ENCODE measurements at regions not wholly inside any gene's neighbourhood (a gene's known extent, or its start where the extent isn't known, plus 50 kb on each side); places are given as distances from the start of the nearest gene placed in this dataset.
"Not testable (repeated sequence)": the region's sequence is repeated elsewhere in the genome, so short reads cannot be mapped to it uniquely, and the experiment has no call there.

DNA sequence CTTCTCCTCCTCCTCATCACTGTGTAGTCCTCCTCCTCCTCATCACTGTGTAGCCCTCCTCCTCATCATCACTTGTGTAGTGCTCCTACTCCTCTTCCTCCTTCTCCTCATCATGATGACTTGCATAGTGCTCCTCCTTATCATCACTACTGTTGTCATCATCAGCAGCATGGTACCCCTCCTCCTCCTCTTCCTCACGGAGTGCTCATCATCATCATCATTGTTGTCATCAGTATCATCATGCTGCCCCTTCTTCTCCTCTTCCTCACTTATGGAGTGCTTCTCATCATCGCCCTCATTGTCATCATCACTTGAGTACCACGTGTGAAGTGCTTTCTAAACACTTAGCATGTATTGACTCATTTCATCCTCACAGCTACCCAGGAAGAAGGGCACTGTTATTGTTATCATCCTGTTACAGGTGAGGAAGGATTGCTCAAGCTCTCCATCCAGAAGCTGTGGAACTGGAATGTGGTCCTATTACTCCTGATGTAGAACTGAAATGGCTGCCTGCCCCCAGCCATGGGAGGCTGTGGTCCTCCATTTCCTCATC lies 122.8 kb upstream of the SHH start:
- TF ChIP-seq, protein P1, sequence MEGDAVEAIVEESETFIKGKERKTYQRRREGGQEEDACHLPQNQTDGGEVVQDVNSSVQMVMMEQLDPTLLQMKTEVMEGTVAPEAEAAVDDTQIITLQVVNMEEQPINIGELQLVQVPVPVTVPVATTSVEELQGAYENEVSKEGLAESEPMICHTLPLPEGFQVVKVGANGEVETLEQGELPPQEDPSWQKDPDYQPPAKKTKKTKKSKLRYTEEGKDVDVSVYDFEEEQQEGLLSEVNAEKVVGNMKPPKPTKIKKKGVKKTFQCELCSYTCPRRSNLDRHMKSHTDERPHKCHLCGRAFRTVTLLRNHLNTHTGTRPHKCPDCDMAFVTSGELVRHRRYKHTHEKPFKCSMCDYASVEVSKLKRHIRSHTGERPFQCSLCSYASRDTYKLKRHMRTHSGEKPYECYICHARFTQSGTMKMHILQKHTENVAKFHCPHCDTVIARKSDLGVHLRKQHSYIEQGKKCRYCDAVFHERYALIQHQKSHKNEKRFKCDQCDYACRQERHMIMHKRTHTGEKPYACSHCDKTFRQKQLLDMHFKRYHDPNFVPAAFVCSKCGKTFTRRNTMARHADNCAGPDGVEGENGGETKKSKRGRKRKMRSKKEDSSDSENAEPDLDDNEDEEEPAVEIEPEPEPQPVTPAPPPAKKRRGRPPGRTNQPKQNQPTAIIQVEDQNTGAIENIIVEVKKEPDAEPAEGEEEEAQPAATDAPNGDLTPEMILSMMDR (IDR thresholded peaks at IDR 0.05; ENCODE audit: insufficient read depth in 1 of 2, low read depth in 1 of 2, low read length in 1 of 2, severe bottlenecking in 1 of 2, unreplicated experiment in 1 of 2), result no peak
- Mint-ChIP-seq H3K4me3 (ENCODE audit: unreplicated experiment) (no peak overlapping the region), H3K36me3 (ENCODE audit: insufficient read depth, unreplicated experiment) (no peaks in the 10 kb centered on the region), H3K27ac (ENCODE audit: unreplicated experiment) (no peak overlapping the region), H3K4me1 (ENCODE audit: low read depth, unreplicated experiment) (no peaks in the 10 kb centered on the region), H3K27me3 (ENCODE audit: insufficient read depth, unreplicated experiment) (peaks cover 3% of the 10 kb centered on the region), H3K9me3 (ENCODE audit: unreplicated experiment) (peaks cover 27% of the 10 kb centered on the region)
- H3K27me3 ChIP-seq (replicated peaks; ENCODE audit: control insufficient read depth, insufficient read depth, low read length), result no peaks in the 10 kb centered on the region
- H3K36me3 ChIP-seq (ENCODE audit: control insufficient read depth, insufficient read depth, low read length), result no peaks in the 10 kb centered on the region
- H3K4me3 ChIP-seq (ENCODE audit: low read depth, low read length), result no peak overlapping the region
- intact Hi-C loops (cut with micrococcal nuclease; ENCODE audit: unreplicated experiment), result no loop called here
- H3K4me1 ChIP-seq, result no peaks in the 10 kb centered on the region
- H3K9me3 ChIP-seq, result no peaks in the 10 kb centered on the region
- BruUV-seq (replicated peaks), result no TSS peak
- ChIA-PET POLR2A (no interaction called here), CTCF (no interaction called here)
- no peak for DNase-seq

DNA sequence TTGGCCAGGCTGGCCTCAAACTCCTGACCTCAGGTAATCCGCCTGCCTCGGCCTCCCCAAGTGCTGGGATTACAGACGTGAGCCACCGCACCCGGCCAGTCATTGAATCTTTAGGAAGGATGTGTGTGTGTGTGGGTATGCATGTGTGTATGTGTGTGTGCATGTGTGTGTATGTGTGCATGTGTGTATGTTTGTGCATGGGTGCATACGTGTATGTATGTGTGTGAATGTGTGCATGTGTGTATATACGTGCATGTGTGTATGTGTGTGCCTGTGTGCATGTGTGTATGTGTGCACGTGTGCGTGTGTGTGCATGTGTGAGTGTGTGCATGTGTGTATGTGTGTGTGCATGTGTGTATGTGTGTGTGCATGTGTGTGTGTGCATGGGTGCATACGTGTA lies 120.1 kb upstream of the SHH start:
- DNase-seq; H3K27me3 ChIP-seq (replicated peaks; ENCODE audit: control insufficient read depth, insufficient read depth, low read length); intact Hi-C loops (cut with micrococcal nuclease; ENCODE audit: unreplicated experiment); H3K9me3 ChIP-seq; H3K4me3 ChIP-seq (ENCODE audit: low read depth, low read length); CTCF ChIA-PET; H3K4me1 Mint-ChIP-seq (ENCODE audit: low read depth, unreplicated experiment); POLR2A ChIA-PET; H3K27ac Mint-ChIP-seq (ENCODE audit: unreplicated experiment); H3K4me3 Mint-ChIP-seq (ENCODE audit: unreplicated experiment); H3K36me3 ChIP-seq (ENCODE audit: control insufficient read depth, insufficient read depth, low read length); H3K36me3 Mint-ChIP-seq (ENCODE audit: insufficient read depth, unreplicated experiment); H3K4me1 ChIP-seq; BruUV-seq (replicated peaks); H3K27me3 Mint-ChIP-seq (ENCODE audit: insufficient read depth, unreplicated experiment): not testable (repeated sequence)
- H3K9me3 Mint-ChIP-seq (ENCODE audit: unreplicated experiment), result peaks cover 11% of the 10 kb centered on the region

DNA sequence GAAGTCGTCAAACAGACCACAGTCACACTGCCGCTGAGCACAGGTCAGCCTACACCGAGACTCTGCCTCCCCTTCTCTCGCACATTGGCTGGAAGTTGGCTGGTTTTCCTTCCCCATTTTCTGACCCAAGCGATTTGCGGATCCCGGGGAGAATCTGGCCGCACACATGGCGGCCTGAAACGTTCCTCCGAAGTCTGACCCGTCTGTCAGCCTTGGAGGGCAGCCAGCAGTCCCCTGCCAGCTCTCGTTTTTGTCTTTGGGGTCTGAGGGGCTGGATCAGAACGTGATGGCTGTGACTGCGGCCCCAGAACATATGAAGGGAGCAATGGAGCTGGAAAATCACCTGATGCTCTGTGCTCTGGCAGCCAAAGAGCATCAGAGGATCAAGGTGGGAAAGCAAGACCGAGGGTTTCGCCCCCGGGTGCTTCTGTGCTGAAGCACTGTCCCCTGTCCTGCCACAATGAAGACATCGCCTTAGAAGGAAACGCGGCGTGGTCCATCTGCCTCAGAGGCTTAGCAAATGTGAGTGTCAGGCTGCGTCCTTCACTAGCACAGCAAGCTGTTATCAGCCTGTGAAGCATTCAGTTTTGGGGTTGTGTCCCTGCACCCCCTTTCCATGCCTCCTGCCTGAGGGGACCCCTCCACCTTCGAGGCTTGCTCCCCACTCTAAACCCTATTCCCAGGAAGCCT lies 119.3 kb upstream of the SHH start:
- Histone ChIP-seq H3K27me3 (replicated peaks; ENCODE audit: control insufficient read depth, insufficient read depth, low read length) (no peaks in the 10 kb centered on the region), H3K36me3 (ENCODE audit: control insufficient read depth, insufficient read depth, low read length) (no peaks in the 10 kb centered on the region), H3K9me3 (no peaks in the 10 kb centered on the region), H3K4me1 (no peaks in the 10 kb centered on the region), H3K4me3 (ENCODE audit: low read depth, low read length) (no peak overlapping the region)
- Mint-ChIP-seq H3K27me3 (ENCODE audit: insufficient read depth, unreplicated experiment) (peaks cover 4% of the 10 kb centered on the region), H3K4me3 (ENCODE audit: unreplicated experiment) (no peak overlapping the region), H3K27ac (ENCODE audit: unreplicated experiment) (no peak overlapping the region), H3K9me3 (ENCODE audit: unreplicated experiment) (peaks cover 11% of the 10 kb centered on the region), H3K36me3 (ENCODE audit: insufficient read depth, unreplicated experiment) (no peaks in the 10 kb centered on the region), H3K4me1 (ENCODE audit: low read depth, unreplicated experiment) (no peaks in the 10 kb centered on the region)
- TF ChIP-seq, protein P1 (IDR thresholded peaks at IDR 0.05; ENCODE audit: insufficient read depth in 1 of 2, low read depth in 1 of 2, low read length in 1 of 2, severe bottlenecking in 1 of 2, unreplicated experiment in 1 of 2), result no peak
- ChIA-PET POLR2A (no interaction called here), CTCF (no interaction called here)
- BruUV-seq (replicated peaks), result no TSS peak
- DNase-seq, result peak in 1 of 2 experiments; percentile 16
- intact Hi-C loops (cut with micrococcal nuclease; ENCODE audit: unreplicated experiment), result no loop called here
